Thyroid gland (tissue), 4 donors: ENCODE measurements at regions not wholly inside any gene's neighbourhood (a gene's known extent, or its start where the extent isn't known, plus 50 kb on each side); places are given as distances from the start of the nearest gene placed in this dataset.

Experiments
- DNase-seq, 2 donors: peaks; one replicate each; pipeline ENCODE4 v3.0.0-alpha.2; 2019
- H3K27ac ChIP-seq, 3 donors: fragments of 200-600 bp; sonication (generic); 1 replicate in 2 of 3; 2 replicates in 1 of 3; pipeline ENCODE4 v1.5.1; 2016 to 2019; ENCODE audit warnings: mild to moderate bottlenecking in 1 of 3, moderate library complexity in 1 of 3
- H3K27me3 ChIP-seq: fragments of 200-600 bp; sonication (generic); one replicate; pipeline ENCODE4 v1.5.1; 2019
- H3K36me3 ChIP-seq, 2 donors: fragments of 200-600 bp; sonication (generic); one replicate each; pipeline ENCODE4 v1.5.1; 2016 to 2019
- H3K4me1 ChIP-seq, 2 donors: fragments of 200-600 bp; sonication (generic); one replicate each; pipeline ENCODE4 v1.5.1; 2017 to 2019
- H3K4me3 ChIP-seq, 3 donors: fragments of 200-600 bp; sonication (generic); replicated peaks in 1 of 3; 1 replicate in 2 of 3; 2 replicates in 1 of 3; pipeline ENCODE4 v1.5.1; 2016; ENCODE audit warnings: mild to moderate bottlenecking in 1 of 3
- H3K9me3 ChIP-seq: fragments of 200-600 bp; sonication (generic); one replicate; pipeline ENCODE4 v1.5.1; 2017
- POLR2A ChIP-seq, 2 donors: fragments of 450-650 bp; IDR thresholded peaks; one replicate each; pipeline ENCODE4 v1.6.1; 2017; ENCODE audit warnings: antibody characterized with exemption in 2 of 2, mild to moderate bottlenecking in 2 of 2, moderate library complexity in 1 of 2
- WGBS, 2 donors: methylation state at CpG; one replicate each; pipeline ENCODE4 v1.1.5; 2017; 5-methylcytosine and 5-hydroxymethylcytosine counted together
- intact Hi-C: fragments of 100-400 bp; cut with DNase I; formaldehyde crosslinking; loops from one replicate; pipeline ENCODE4 v1.15.1; 2023
- TF ChIP-seq, protein P1 (sequence below), 6 experiments: fragments of 200-600 bp in 3 of 6; fragments of 450-650 bp in 3 of 6; sonication (generic) in 3 of 6; IDR thresholded peaks; one replicate each; pipeline ENCODE4 v1.5.1; 2016 to 2019; ENCODE audit warnings: antibody characterized with exemption in 6 of 6, mild to moderate bottlenecking in 2 of 6, inconsistent platforms in 1 of 6, moderate library complexity in 1 of 6

DNA sequence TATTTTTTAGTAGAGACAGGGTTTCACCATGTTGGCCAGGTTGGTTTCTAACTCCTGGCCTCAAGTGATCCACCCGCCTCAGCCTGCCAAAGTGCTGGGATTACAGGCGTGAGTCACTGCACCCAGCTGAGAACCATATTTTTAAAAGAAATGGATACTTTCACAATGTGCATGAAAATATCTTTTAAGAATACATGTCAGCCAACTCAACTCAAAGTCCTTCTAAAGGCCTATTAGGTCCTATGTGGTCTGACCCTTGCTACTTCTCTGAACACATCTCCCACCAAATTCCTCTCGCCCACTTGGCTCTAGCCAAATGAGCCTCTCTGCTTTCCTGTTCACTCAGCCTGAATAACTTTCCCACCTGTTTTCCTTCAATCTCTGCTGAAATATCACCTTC is 119.6 kb downstream of the MTX2 start:
- Histone ChIP-seq H3K36me3 (no peaks in the 10 kb centered on the region), H3K27ac (no peak overlapping the region), H3K4me1 (peaks cover 17 to 21% of the 10 kb centered on the region in 2 donors), H3K4me3 (no peak overlapping the region), H3K27me3 (no peaks in the 10 kb centered on the region), H3K9me3 (no peaks in the 10 kb centered on the region)
- TF ChIP-seq, protein P1, sequence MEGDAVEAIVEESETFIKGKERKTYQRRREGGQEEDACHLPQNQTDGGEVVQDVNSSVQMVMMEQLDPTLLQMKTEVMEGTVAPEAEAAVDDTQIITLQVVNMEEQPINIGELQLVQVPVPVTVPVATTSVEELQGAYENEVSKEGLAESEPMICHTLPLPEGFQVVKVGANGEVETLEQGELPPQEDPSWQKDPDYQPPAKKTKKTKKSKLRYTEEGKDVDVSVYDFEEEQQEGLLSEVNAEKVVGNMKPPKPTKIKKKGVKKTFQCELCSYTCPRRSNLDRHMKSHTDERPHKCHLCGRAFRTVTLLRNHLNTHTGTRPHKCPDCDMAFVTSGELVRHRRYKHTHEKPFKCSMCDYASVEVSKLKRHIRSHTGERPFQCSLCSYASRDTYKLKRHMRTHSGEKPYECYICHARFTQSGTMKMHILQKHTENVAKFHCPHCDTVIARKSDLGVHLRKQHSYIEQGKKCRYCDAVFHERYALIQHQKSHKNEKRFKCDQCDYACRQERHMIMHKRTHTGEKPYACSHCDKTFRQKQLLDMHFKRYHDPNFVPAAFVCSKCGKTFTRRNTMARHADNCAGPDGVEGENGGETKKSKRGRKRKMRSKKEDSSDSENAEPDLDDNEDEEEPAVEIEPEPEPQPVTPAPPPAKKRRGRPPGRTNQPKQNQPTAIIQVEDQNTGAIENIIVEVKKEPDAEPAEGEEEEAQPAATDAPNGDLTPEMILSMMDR (IDR thresholded peaks at IDR 0.05) = no peak
- TF ChIP-seq POLR2A (IDR thresholded peaks at IDR 0.05) = no peak
- no peak for DNase-seq
- WGBS, 2 donors = 95 to 100% methylated on average over 3 of the region's 3 CpGs
- intact Hi-C loops = no loop called here

DNA sequence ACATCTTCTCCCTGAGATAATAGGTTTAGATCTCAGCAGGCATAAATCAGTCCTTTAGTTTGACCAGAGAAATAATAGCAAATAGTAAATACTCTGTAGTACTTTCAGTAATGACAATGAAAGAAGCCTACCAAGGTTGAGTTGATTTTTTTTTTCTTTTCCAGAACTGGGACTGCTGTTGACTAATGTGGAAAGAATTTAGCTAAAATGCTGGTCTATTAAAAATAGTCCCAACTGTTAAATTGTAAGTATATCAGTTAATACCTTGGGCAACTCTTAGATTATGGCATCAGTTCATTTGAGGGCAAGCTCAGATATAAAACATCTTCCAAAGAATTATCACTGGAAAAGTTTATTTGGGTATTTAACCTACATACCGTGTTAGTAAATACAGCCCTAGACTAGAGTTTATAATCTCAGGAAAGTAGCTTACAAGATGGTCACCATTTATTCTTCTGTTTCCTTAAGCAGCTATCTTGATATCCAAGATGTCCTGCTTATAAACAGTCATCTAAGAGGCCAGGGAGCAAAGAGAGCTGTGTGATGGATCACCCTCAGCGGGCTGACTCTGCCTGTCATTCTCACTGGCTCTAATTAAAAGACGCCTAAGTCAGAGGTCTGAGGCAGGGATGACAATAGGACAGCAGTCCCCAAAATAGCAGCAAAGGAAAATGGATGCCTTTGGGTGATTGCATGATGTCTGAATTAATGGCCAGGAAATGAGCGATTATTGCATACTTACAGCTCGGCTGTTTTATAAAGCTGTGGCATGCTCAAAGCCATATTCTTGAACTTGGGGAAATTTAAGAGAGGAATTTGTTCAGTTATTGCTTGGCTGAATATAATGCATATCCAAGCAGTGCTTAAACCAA is 121.3 kb downstream of the MTX2 start:
- H3K27ac ChIP-seq = peak overlapping the region in 1 of 3 donors; percentile 35
- DNase-seq = no peak
- no peaks in the 10 kb centered on the region for H3K36me3 ChIP-seq
- H3K4me3 ChIP-seq = no peak overlapping the region
- TF ChIP-seq, protein P1 (IDR thresholded peaks at IDR 0.05) = no peak
- TF ChIP-seq POLR2A (IDR thresholded peaks at IDR 0.05) = no peak
- WGBS, 2 donors = 62 to 78% methylated on average over 5 of the region's 5 CpGs
- H3K4me1 ChIP-seq = peaks cover 17 to 21% of the 10 kb centered on the region in 2 donors
- no peaks in the 10 kb centered on the region for H3K9me3 ChIP-seq
- intact Hi-C loops = no loop called here
- no peaks in the 10 kb centered on the region for H3K27me3 ChIP-seq

DNA sequence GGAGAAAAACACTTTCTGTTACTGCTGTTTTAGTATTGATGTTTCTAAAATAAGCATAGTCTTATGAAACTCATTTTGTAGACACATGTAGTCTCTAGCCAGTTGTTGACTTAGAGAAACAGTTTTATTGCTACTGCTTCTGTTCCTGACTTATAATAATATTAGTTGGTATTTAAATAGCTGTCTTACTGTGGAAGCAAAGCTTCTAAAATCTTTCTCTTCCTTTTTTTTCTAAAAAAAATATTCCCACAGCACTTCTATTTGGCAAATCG is 121.8 kb downstream of the MTX2 start:
- Histone ChIP-seq H3K4me1 (peaks cover 17 to 21% of the 10 kb centered on the region in 2 donors), H3K27me3 (no peaks in the 10 kb centered on the region), H3K27ac (peak overlapping the region in 1 of 3 donors; percentile 37), H3K4me3 (no peak overlapping the region), H3K36me3 (no peaks in the 10 kb centered on the region), H3K9me3 (no peaks in the 10 kb centered on the region)
- no peak for TF ChIP-seq POLR2A (IDR thresholded peaks at IDR 0.05)
- TF ChIP-seq, protein P1 (IDR thresholded peaks at IDR 0.05) = no peak
- intact Hi-C loops = no loop called here
- no peak for DNase-seq
- WGBS, 2 donors = 83 to 90% methylated on average over 1 of the region's 1 CpG

DNA sequence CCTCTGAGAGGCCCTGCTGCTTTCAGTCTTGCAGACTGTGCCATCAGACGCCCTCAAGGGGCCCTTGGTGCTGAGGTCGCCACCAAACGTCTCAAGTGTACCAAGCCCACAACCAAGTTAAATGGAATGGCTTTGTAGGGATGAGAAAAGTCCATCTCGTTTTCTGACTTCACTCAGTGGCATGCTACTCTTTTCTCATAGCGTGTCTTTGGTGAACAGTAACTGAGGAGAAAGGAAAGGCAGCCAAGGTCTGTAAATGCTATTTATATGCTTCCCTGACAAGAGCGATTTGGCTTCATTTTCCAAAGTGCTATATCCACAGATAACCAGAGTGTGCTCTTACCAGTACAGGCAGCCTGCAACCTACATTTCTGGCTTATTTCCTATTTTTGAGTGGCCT is 123.0 kb downstream of the MTX2 start:
- no peaks in the 10 kb centered on the region for H3K36me3 ChIP-seq
- no peak for TF ChIP-seq POLR2A (IDR thresholded peaks at IDR 0.05)
- TF ChIP-seq, protein P1 (IDR thresholded peaks at IDR 0.05) = no peak
- H3K4me3 ChIP-seq = no peak overlapping the region
- H3K27me3 ChIP-seq = no peaks in the 10 kb centered on the region
- H3K9me3 ChIP-seq = no peaks in the 10 kb centered on the region
- peak overlapping the region in 2 of 3 donors; percentile 4 to 59 for H3K27ac ChIP-seq
- 40 to 45% methylated on average over 6 of the region's 6 CpGs for WGBS, 2 donors
- peaks cover 17 to 21% of the 10 kb centered on the region in 2 donors for H3K4me1 ChIP-seq
- intact Hi-C loops = no loop called here
- DNase-seq = peak; percentile 6 to 7

DNA sequence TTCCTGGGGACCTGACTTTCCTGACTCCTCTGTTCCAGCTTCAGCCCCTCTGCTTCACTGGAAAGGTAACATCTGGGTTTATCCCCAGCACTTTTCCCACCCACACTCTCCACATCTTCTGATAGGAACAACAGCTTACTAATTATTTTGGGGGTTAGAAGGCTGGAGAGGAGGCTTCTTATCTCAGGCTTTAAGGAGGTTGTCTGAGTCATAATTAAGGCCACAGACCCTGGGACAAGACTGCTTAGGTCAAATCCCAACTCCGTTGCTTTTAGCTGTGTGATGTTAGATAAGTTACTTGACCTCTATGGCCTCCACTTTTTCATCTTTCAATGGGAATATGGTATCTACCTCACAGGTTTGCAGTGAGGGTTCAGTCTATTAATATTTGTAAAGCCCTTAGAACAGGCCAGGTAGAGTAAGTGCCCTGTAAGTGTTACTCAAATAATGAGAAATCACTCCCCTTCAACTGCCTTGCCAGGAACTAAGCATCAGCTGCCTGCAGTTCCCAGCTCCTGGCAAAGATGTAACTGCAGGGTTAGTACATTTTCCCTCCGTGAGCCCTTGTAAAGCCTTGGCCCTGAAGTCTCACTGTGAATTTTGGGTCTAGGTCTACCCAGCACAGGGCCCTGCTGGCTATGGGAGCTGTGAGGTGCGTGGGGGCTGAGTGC is 123.6 kb downstream of the MTX2 start:
- no peaks in the 10 kb centered on the region for H3K27me3 ChIP-seq
- H3K4me3 ChIP-seq = no peak overlapping the region
- intact Hi-C loops = no loop called here
- H3K36me3 ChIP-seq = no peaks in the 10 kb centered on the region
- no peak for TF ChIP-seq POLR2A (IDR thresholded peaks at IDR 0.05)
- TF ChIP-seq, protein P1 (IDR thresholded peaks at IDR 0.05) = no peak
- peaks cover 17 to 23% of the 10 kb centered on the region in 2 donors for H3K4me1 ChIP-seq
- H3K9me3 ChIP-seq = no peaks in the 10 kb centered on the region
- no peak for DNase-seq
- 88 to 89% methylated on average over 3 of the region's 3 CpGs for WGBS, 2 donors
- peak overlapping the region in 2 of 3 donors; percentile 4 to 59 for H3K27ac ChIP-seq
